CD4-positive, alpha-beta T cell treated with Interleukin-15 for 1 hour (primary cell): ENCODE measurements at regions not wholly inside any gene's neighbourhood (a gene's known extent, or its start where the extent isn't known, plus 50 kb on each side); places are given as distances from the start of the nearest gene placed in this dataset.
"Not testable (repeated sequence)": the region's sequence is repeated elsewhere in the genome, so short reads cannot be mapped to it uniquely, and the experiment has no call there.

ENCODE experiments used
- DNase-seq: peaks from one replicate; pipeline ENCODE4 v3.0.0-alpha.2; 2020

GRCh38 chr20:19026901-19027644 lies 185.4 kb upstream of the SLC24A3 start:
- DNase-seq = no peak

GRCh38 chr20:19027971-19028370 lies 184.5 kb upstream of the SLC24A3 start:
- DNase-seq = no peak

- no peak for DNase-seq
Observed at GRCh38 chr20:19041787-19042186, 170.7 kb upstream of the SLC24A3 start.

- no peak for DNase-seq
Observed at GRCh38 chr20:19045371-19045770, 167.1 kb upstream of the SLC24A3 start.

GRCh38 chr20:19047040-19047950 lies 165.1 kb upstream of the SLC24A3 start:
- DNase-seq = no peak

- DNase-seq = no peak
Observed at GRCh38 chr20:19047951-19048296, 164.5 kb upstream of the SLC24A3 start.

- no peak for DNase-seq
Observed at GRCh38 chr20:19048995-19049501, 163.4 kb upstream of the SLC24A3 start.

GRCh38 chr20:19049514-19049913 lies 162.9 kb upstream of the SLC24A3 start:
- DNase-seq = no peak

GRCh38 chr20:19056909-19057308 lies 155.5 kb upstream of the SLC24A3 start:
- DNase-seq = no peak

GRCh38 chr20:19064788-19065187 lies 147.7 kb upstream of the SLC24A3 start:
- not testable (repeated sequence) for DNase-seq

GRCh38 chr20:19067986-19068385 lies 144.5 kb upstream of the SLC24A3 start:
- DNase-seq = no peak

- no peak for DNase-seq
Observed at GRCh38 chr20:19070026-19070425, 142.4 kb upstream of the SLC24A3 start.

GRCh38 chr20:19070681-19071445 lies 141.6 kb upstream of the SLC24A3 start:
- no peak for DNase-seq

GRCh38 chr20:19071446-19071725 lies 141.1 kb upstream of the SLC24A3 start:
- DNase-seq = no peak

GRCh38 chr20:19071902-19072498 lies 140.4 kb upstream of the SLC24A3 start:
- no peak for DNase-seq

GRCh38 chr20:19072988-19073387 lies 139.5 kb upstream of the SLC24A3 start:
- DNase-seq = no peak

GRCh38 chr20:19073584-19074218 lies 138.7 kb upstream of the SLC24A3 start:
- no peak for DNase-seq

GRCh38 chr20:19074356-19074755 lies 138.1 kb upstream of the SLC24A3 start:
- no peak for DNase-seq

GRCh38 chr20:19074828-19075516 lies 137.5 kb upstream of the SLC24A3 start:
- DNase-seq = peak; percentile 42

GRCh38 chr20:19077370-19078220 lies 134.8 kb upstream of the SLC24A3 start:
- no peak for DNase-seq
